HG02798 (cell line): ENCODE measurements at regions not wholly inside any gene's neighbourhood (a gene's known extent, or its start where the extent isn't known, plus 50 kb on each side); places are given as distances from the start of the nearest gene placed in this dataset.
"Not testable (repeated sequence)": the region's sequence is repeated elsewhere in the genome, so short reads cannot be mapped to it uniquely, and the experiment has no call there.

Experiments used
- ATAC-seq: cut with Tn5 transposase; IDR thresholded peaks from one replicate; pipeline ENCODE4 v1.9.1; 2021; ENCODE audit warnings: mild to moderate bottlenecking; ENCODE audit not compliant: unreplicated experiment, poor library complexity

DNA sequence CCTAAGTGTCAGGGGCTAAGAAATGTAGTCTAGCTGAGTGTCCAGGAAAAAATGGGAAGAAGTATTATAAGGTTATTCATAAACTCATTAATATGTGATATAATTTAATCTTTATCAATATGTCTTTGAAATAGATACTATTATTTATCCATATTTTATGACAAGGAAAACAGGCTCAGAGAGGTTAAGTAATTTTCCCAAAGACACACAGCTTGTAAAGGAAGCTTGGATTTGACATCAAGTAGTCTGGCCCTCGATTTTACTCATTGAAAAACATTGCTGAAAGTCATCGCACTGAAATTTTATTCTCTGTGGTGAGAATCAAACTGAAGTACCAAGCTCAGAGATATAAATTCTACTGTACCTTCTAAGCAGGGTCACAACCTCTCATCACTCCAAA, 276.9 kb downstream of the MSX2 start:
- ATAC-seq, result no peak

DNA sequence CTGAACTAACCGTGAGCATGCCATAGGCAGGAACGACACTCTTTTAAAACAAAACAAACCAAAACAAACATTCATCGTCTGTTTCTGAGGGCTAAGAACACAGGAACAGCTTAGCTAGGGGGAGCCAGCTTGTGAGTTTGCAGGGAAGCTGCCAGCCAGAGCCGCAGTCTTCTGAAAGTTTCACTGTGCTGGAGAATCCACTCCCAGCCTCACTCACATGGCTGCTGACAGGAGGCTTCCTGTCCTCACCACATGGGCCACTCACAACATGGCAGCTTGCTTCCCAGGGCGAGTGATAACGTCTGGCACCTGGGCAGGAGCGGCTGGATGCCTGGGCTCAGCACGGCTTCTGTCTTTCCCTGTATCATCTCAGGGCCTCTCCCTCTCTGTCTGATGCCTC, 275.2 kb downstream of the MSX2 start:
- ATAC-seq, result no peak

DNA sequence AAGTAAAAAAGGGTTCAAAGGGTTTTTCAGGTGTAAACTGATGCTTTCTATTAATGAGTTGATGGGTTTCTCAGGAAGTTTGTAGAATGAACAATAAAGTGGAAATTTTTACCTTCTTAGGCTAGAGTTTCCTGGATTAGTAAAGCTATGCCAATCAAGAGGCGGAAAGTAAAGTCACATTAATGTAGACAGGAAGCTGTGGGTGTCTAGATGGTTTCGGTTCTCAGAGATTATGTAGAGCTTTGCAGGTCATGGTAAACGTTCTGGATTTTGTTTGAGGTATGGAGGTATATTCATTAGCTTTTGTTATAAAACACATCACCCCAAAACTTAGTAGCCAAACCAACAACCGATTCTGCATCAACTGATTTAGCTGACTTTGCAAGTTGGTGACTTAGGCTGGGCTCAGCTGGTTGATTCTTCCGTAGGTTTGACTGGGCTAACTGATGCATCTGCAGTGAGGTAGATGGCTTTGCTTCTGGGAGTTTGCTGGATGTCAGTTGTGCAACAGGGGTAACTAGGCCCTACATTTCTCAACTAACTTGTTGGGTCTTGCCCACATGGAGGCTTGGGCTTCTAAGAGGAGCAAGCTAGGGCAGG, 273.8 kb downstream of the MSX2 start:
- ATAC-seq, result no peak

GRCh38 chr5:174997688-174998087, 273.3 kb downstream of the MSX2 start:
- no peak for ATAC-seq

DNA sequence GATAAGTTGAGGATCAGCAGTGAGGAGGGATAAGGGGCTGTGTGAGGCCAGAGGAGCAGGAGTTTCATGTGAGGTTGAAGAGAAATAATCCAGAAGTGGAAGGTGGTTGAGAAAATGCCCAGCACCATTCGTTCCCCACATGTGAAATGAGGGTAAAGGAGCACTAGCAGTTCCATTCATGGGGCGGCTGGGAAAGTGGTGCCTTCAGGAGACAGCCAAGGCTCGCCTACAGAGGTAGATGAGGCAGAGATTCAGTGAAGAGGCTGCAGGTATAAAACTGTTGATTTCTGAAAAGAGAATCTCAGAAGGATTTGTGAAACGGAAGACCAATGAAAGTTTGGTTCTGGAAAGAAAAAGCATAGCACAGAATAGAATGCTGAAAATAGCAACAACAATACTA, 272.6 kb downstream of the MSX2 start:
- ATAC-seq, result no peak

DNA sequence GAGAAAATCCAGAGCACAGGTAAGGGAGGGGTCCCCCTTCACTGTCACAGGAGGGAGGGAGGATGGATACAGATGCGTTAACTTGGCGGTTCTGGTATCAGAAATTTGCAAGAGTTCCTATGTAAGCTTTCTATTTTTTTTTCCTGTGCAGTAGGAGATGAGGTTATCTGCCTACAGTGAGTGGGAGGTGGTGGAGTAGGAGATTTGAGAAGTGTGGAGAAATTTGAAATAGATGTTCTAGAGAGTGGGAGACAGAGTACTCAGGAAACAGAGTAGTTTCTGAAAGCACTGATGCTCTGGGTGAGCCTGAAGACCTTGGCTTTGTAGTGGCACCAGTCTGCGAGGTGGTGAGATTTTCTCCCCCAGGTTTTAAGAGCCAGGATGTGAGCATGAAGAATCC, 271.4 kb downstream of the MSX2 start:
- no peak for ATAC-seq

GRCh38 chr5:174991847-174992246, 267.5 kb downstream of the MSX2 start:
- no peak for ATAC-seq

DNA sequence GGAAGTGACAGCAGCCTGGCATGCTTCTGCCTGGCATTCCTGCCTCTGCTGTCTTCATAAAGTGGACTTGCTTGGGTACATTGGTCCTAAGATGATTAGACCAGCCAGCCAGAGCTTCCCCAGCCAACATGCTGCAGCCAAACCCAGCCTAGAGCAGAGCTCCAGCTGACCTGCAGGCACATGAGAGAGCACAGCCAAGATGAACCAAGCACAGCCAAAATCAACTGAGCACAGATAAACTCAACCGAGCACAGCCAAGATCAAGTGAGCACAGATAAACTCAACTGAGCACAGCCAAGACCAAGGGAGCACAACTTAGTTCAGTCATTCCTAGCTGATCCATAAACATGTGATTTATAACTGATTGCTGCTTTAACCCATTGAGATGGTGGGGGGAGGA, 266.5 kb downstream of the MSX2 start:
- ATAC-seq, result no peak

- ATAC-seq, result no peak
Observed at GRCh38 chr5:174987443-174988012, 263.1 kb downstream of the MSX2 start.

DNA sequence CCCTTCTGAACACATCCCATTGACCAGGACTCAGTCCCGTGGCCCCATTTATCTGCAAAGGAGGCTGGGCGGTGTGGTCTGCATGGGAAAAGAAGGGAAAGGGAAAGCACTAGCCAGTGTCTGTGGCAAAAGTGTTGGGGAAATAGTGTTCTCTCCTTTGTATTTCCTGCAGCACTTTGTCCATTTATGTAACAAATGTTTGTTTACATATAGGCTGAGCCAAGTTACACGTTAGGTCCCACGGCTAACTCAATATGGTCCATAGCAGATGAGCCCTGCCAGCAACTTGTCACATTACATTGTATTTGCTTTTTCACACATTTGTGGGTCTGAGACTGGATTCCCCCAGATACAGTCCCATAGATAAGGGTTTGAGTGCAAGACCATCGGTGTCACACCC, 260.5 kb downstream of the MSX2 start:
- no peak for ATAC-seq

DNA sequence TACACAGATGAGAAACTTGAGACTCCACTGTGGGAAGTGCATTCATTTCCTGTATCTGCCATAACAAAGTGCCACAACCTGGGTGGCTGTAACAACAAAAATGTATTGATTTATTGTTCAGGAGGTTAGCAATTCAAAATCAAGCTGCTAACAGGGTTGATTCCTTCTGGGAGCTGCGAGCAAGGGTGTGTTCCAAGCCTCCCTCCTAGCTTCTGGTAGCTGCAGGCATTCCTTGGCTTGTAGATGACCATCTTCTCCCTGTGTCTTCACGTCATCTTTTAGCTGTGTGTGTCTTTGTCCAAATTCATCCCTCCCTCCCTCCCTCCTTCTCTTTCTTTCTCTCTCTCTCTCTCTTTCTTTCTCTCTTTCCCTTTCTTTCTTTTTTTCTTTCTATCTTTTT, 258.1 kb downstream of the MSX2 start:
- ATAC-seq, result no peak

DNA sequence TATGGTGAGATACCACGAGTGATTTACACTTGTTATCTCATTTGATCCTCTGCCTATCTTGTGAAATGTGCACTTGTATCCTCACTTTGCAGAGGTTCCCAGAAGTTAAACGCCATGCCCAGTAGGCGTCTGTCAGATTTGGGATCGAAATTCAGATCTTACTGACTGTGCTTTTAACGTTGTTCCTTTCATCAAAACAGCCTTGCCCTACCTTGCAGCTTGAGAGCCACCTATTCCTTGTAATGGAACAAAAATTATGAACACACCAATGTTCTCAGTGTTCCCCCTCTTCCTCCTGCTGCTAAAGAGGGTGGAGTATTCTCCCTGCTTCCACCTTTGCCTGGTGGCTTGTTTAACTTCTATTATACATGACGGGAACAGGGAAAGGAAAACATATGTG, 257.0 kb downstream of the MSX2 start:
- ATAC-seq, result no peak

DNA sequence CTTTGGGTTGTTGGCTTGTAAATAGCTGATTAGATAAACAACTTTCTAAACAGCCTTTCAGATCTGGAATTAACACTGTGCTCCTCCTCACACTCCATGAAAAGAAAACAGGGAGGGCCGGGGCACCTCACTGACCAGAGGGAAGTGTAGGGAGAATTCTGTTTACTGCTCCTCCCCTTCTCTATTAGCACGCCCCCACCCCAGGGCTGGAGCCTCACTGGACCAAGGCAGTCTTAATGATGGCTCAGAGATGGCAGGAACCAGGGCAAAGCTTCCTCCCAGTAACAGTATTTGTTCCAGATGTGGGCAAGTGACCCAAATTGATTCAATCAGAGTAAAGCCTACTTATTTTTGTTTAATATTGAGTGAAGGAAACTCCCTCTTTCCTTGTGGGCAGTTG, 256.6 kb downstream of the MSX2 start:
- no peak for ATAC-seq

DNA sequence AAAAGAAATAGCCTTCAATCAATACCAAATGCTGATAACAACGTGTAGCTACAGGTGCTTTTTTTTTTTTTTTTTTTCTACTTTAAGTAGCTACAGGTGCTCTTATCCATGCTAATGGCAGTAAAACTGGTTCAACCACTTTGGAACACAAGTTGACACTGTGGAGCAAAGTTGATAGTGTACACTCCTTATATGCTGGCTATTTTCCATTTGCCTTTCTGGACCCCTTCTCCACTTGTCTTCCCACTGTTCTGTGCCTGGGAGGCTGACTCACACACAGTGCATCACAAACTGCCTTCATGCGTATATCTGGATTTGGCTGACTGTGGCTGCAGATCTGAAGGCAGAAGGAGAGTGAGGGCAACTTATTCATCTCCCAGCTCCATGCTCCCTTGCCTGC, 247.9 kb downstream of the MSX2 start:
- ATAC-seq, result no peak

DNA sequence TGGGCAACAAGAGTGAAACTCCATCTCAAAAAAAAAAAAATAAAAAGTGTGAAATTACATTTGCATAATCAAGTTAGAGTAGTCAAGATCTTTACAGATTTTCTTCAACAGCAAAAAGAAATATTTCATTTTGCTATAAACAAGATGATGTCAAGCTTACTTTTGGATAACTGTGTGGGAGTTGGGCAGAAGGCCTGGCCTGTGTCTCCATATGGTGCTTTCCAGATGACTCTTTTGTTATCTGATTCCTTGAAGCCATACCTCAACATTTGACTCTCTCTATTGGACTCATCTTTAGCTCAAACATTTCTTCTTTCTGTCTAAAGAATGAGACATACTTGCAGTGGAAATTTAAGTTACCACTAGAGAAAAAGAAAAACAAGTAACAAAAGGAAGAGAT, 246.8 kb downstream of the MSX2 start:
- ATAC-seq, result no peak

- no peak for ATAC-seq
Observed at GRCh38 chr5:174970502-174970901, 246.1 kb downstream of the MSX2 start.

- no peak for ATAC-seq
Observed at GRCh38 chr5:174953871-174954270, 229.5 kb downstream of the MSX2 start.

- ATAC-seq, result peak; percentile 74
Observed at GRCh38 chr5:174951151-174951780, 226.9 kb downstream of the MSX2 start.

GRCh38 chr5:174947548-174947947, 223.2 kb downstream of the MSX2 start:
- ATAC-seq, result no peak

- no peak for ATAC-seq
Observed at GRCh38 chr5:174945853-174946252, 221.5 kb downstream of the MSX2 start.

DNA sequence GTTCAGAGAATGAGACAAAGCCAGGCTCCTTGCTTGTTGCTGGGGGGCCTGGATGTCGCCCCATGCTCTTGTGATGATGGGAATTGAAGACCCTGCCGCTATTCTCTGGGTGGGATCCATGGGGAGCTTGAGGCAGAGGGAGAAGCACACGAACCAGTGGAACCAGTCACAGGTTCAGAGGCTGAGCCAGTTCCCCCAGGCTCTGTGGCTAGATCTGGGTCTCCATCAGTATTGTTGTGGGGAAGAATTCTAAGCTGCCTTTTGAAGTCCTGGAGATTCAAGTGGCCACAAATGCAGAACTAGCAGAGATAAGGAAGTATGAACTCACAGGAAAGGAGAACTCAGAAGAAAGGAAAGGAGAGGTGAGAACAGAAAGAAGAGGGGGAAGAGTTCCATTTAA, 219.4 kb downstream of the MSX2 start:
- ATAC-seq, result no peak

DNA sequence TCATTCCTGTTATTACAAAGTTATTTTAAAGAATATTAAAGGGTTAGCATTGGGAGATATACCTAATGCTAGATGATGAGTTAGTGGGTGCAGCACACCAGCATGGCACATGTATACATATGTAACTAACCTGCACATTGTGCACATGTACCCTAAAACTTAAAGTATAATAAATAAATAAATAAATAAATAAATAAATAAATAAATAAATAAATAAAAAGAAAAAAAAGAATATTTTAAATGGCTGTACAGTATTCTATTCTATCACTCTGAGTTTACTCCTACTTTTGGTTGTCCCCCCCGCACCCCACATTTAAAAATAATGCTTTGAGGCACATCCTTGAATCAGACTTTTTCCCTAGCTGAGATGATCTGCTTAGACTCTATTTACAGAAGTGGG, 218.6 kb downstream of the MSX2 start:
- not testable (repeated sequence) for ATAC-seq
